Retinal pigment epithelial cell (primary cell): ENCODE measurements at regions not wholly inside any gene's neighbourhood (a gene's known extent, or its start where the extent isn't known, plus 50 kb on each side); places are given as distances from the start of the nearest gene placed in this dataset.

Source experiments
- DNase-seq: peaks from one replicate; pipeline ENCODE4 v3.0.0-alpha.2; 2010; ENCODE audit warnings: low read depth
- H3K4me3 ChIP-seq: 2 replicates; pipeline ENCODE4 v1.5.1; 2011; ENCODE audit warnings: mild to moderate bottlenecking, low read length, control low read depth, moderate library complexity
- CTCF ChIP-seq: conservative IDR thresholded peaks from 2 replicates; pipeline ENCODE4 v1.5.1; 2011; ENCODE audit warnings: low read depth, low read length, control low read depth, inconsistent platforms

GRCh38 chr10:8211631-8212030 lies 157.1 kb downstream of the GATA3 start:
- DNase-seq, result no peak
- TF ChIP-seq CTCF, result no peak
- H3K4me3 ChIP-seq, result no peak overlapping the region

GRCh38 chr10:8213735-8214134 lies 159.2 kb downstream of the GATA3 start:
- no peak overlapping the region for H3K4me3 ChIP-seq
- TF ChIP-seq CTCF, result no peak
- DNase-seq, result no peak

- no peak for TF ChIP-seq CTCF
- H3K4me3 ChIP-seq, result no peak overlapping the region
Observed at GRCh38 chr10:8214587-8214986, 160.1 kb downstream of the GATA3 start.

GRCh38 chr10:8216893-8217292 lies 162.4 kb downstream of the GATA3 start:
- H3K4me3 ChIP-seq, result no peak overlapping the region
- no peak for TF ChIP-seq CTCF
- DNase-seq, result no peak

More at GRCh38 chr10:8214587-8214986, 160.1 kb downstream of the GATA3 start:
- no peak for DNase-seq

- no peak overlapping the region for H3K4me3 ChIP-seq
- no peak for TF ChIP-seq CTCF
- DNase-seq, result no peak
Observed at GRCh38 chr10:8221451-8221850, 167.0 kb downstream of the GATA3 start.

- DNase-seq, result no peak
- no peak overlapping the region for H3K4me3 ChIP-seq
- no peak for TF ChIP-seq CTCF
Observed at GRCh38 chr10:8224591-8224990, 170.1 kb downstream of the GATA3 start.

GRCh38 chr10:8225187-8225586 lies 170.7 kb downstream of the GATA3 start:
- no peak for DNase-seq
- no peak for TF ChIP-seq CTCF

More at GRCh38 chr10:8225187-8225586, 170.7 kb downstream of the GATA3 start:
- no peak overlapping the region for H3K4me3 ChIP-seq
